PC-3 (cell line): ENCODE measurements at regions not wholly inside any gene's neighbourhood (a gene's known extent, or its start where the extent isn't known, plus 50 kb on each side); places are given as distances from the start of the nearest gene placed in this dataset.
A peak's percentile ranks its signal among the peaks of the same experiment; 100 is the strongest.

Source experiments
- ATAC-seq: fragments of 200-7000 bp; cut with Tn5 transposase; 2 replicates; pipeline ENCODE4 v1.9.1; 2020; ENCODE audit warnings: mild to moderate bottlenecking, moderate library complexity
- BruUV-seq: library from RNA; stranded (reverse); fragments of 400-500 nt; replicated peaks from 2 replicates; lab custom pipeline; 2021; lab: Mats Ljungman, UMichigan
- CTCF ChIA-PET: fragments of 300-600 bp; sonication (Branson Sonifier 250); formaldehyde crosslinking; loops from one replicate; lab custom pipeline; 2022; ENCODE audit warnings: antibody characterized with exemption; lab: Charles Lee
- POLR2A ChIA-PET: fragments of 300-600 bp; sonication (Branson Sonifier 250); formaldehyde crosslinking; loops from one replicate; lab custom pipeline; 2022; ENCODE audit warnings: antibody characterized with exemption; ENCODE audit not compliant: unreplicated experiment; lab: Charles Lee
- DNase-seq: peaks from one replicate; pipeline ENCODE4 v3.0.0-alpha.2; 2015
- H2AFZ ChIP-seq: fragments of 300-600 bp; sonication (generic); 2 replicates; pipeline ENCODE4 v1.6.0; 2016; ENCODE audit warnings: antibody characterized with exemption, low read length
- H3F3A ChIP-seq: fragments of 300-600 bp; sonication (generic); one replicate; pipeline ENCODE4 v1.6.0; 2017; ENCODE audit warnings: antibody characterized with exemption, low read length, control low read depth, mild to moderate bottlenecking; ENCODE audit not compliant: unreplicated experiment
- H3K27ac ChIP-seq: fragments of 300-600 bp; sonication (generic); 2 replicates; pipeline ENCODE4 v1.5.1; 2016; ENCODE audit warnings: mild to moderate bottlenecking, low read length
- H3K27me3 ChIP-seq: fragments of 300-600 bp; sonication (generic); 2 replicates; pipeline ENCODE4 v1.6.1; 2016; ENCODE audit warnings: low read length, mixed read lengths
- H3K36me3 ChIP-seq: fragments of 300-600 bp; sonication (generic); 2 replicates; pipeline ENCODE4 v1.6.1; 2016; ENCODE audit warnings: low read depth, mixed run types, low read length, mixed read lengths
- H3K4me1 ChIP-seq: fragments of 300-600 bp; sonication (generic); 2 replicates; pipeline ENCODE4 v1.5.1; 2016; ENCODE audit warnings: low read length; ENCODE audit not compliant: insufficient read depth
- H3K4me2 ChIP-seq: fragments of 300-600 bp; sonication (generic); 2 replicates; pipeline ENCODE4 v1.6.0; 2016; ENCODE audit warnings: low read length
- H3K4me3 ChIP-seq: fragments of 300-600 bp; sonication (generic); 2 replicates; pipeline ENCODE4 v1.5.1; 2016; ENCODE audit warnings: mild to moderate bottlenecking, low read length, mixed read lengths
- H3K79me2 ChIP-seq: fragments of 300-600 bp; sonication (generic); 2 replicates; pipeline ENCODE4 v1.6.1; 2017; ENCODE audit warnings: low read length, mixed read lengths
- H3K9ac ChIP-seq: fragments of 300-600 bp; sonication (generic); 2 replicates; pipeline ENCODE4 v1.6.0; 2016; ENCODE audit warnings: mild to moderate bottlenecking, low read length
- H3K9me2 ChIP-seq: fragments of 300-600 bp; sonication (generic); replicated peaks from 2 replicates; pipeline ENCODE4 v1.6.1; 2016; ENCODE audit warnings: mixed run types, low read length, mixed read lengths
- H3K9me3 ChIP-seq: fragments of 300-600 bp; sonication (generic); 2 replicates; pipeline ENCODE4 v1.6.1; 2016; ENCODE audit warnings: low read length, mixed read lengths
- H4K20me1 ChIP-seq: fragments of 300-600 bp; sonication (generic); 2 replicates; pipeline ENCODE4 v1.6.1; 2016; ENCODE audit warnings: low read length, mixed read lengths
- CTCF ChIP-seq: fragments of 300-600 bp; sonication (generic); conservative IDR thresholded peaks from 2 replicates; pipeline ENCODE4 v1.5.1; 2017; ENCODE audit warnings: antibody characterized with exemption, low read depth, mild to moderate bottlenecking, low read length
- EZH2 ChIP-seq: fragments of 300-600 bp; sonication (generic); IDR thresholded peaks from one replicate; pipeline ENCODE4 v1.6.1; 2017; ENCODE audit warnings: antibody characterized with exemption, mild to moderate bottlenecking, low read length; ENCODE audit not compliant: unreplicated experiment
- EZH2phosphoT487 ChIP-seq: fragments of 300-600 bp; sonication (generic); IDR thresholded peaks from 2 replicates; pipeline ENCODE4 v1.6.1; 2018; ENCODE audit warnings: mild to moderate bottlenecking, antibody characterized with exemption, low read length, borderline replicate concordance
- intact Hi-C: fragments of 100-400 bp; cut with micrococcal nuclease; formaldehyde crosslinking; loops from 2 replicates; pipeline ENCODE4 v1.9.0; 2023

- ChIA-PET POLR2A (no interaction called here), CTCF (no interaction called here)
- no peaks in the 10 kb centered on the region for H3K79me2 ChIP-seq
- H3K9ac ChIP-seq = no peak overlapping the region; the same call in 1 of the 2 replicates
- H3K27ac ChIP-seq = peak overlapping the region; percentile 69
- H4K20me1 ChIP-seq = no peaks in the 10 kb centered on the region
- H3K4me3 ChIP-seq = no peak overlapping the region
- H3K36me3 ChIP-seq = no peaks in the 10 kb centered on the region
- BruUV-seq = no TSS peak
- ATAC-seq = no peak
- H3K4me1 ChIP-seq = peaks cover 18% of the 10 kb centered on the region
- intact Hi-C loops = no loop called here
- H3K4me2 ChIP-seq = peak overlapping the region; percentile 35
- peak overlapping the region; percentile 4; the same call in 1 of the 2 replicates for H2AFZ ChIP-seq
- H3K9me3 ChIP-seq = no peaks in the 10 kb centered on the region
- DNase-seq = peak; percentile 25
- H3K27me3 ChIP-seq = peaks cover 36% of the 10 kb centered on the region
- TF ChIP-seq EZH2phosphoT487 (no peak), EZH2 (no peak), CTCF (no peak)
- H3F3A ChIP-seq = no peaks in the 10 kb centered on the region
- H3K9me2 ChIP-seq = no peaks in the 10 kb centered on the region
These were observed 168.5 kb upstream of the NSMCE3 start for GRCh38 chr15:29437888-29438702.

GRCh38 chr15:29435811-29436210, 166.2 kb upstream of the NSMCE3 start:
- Histone ChIP-seq H3K4me1 (peaks cover 18% of the 10 kb centered on the region), H3K9me2 (no peaks in the 10 kb centered on the region), H3K9me3 (no peaks in the 10 kb centered on the region), H3K36me3 (no peaks in the 10 kb centered on the region), H3K9ac (no peak overlapping the region), H3K79me2 (no peaks in the 10 kb centered on the region), H3K27me3 (peaks cover 42% of the 10 kb centered on the region), H3F3A (no peaks in the 10 kb centered on the region), H2AFZ (no peak overlapping the region), H3K4me2 (no peak overlapping the region), H3K4me3 (no peak overlapping the region), H4K20me1 (no peaks in the 10 kb centered on the region), H3K27ac (no peak overlapping the region)
- no TSS peak for BruUV-seq
- DNase-seq (peak; percentile 20), ATAC-seq (no peak)
- ChIA-PET CTCF (no interaction called here), POLR2A (no interaction called here)
- intact Hi-C loops = no loop called here
- TF ChIP-seq CTCF (no peak), EZH2phosphoT487 (no peak), EZH2 (no peak)

GRCh38 chr15:29434280-29434679, 164.7 kb upstream of the NSMCE3 start:
- H3K27me3 ChIP-seq = peaks cover 49% of the 10 kb centered on the region
- no peak overlapping the region for H3K27ac ChIP-seq
- H3K79me2 ChIP-seq = no peaks in the 10 kb centered on the region
- DNase-seq = no peak
- H3K4me2 ChIP-seq = no peak overlapping the region
- H3K9me3 ChIP-seq = no peaks in the 10 kb centered on the region
- BruUV-seq = no TSS peak
- TF ChIP-seq EZH2 (no peak), CTCF (no peak), EZH2phosphoT487 (no peak)
- no peak for ATAC-seq
- ChIA-PET CTCF (no interaction called here), POLR2A (no interaction called here)
- no peaks in the 10 kb centered on the region for H4K20me1 ChIP-seq
- no peaks in the 10 kb centered on the region for H3F3A ChIP-seq
- intact Hi-C loops = no loop called here
- H3K9me2 ChIP-seq = no peaks in the 10 kb centered on the region
- no peak overlapping the region for H2AFZ ChIP-seq
- peaks cover 14% of the 10 kb centered on the region for H3K4me1 ChIP-seq
- H3K36me3 ChIP-seq = no peaks in the 10 kb centered on the region
- no peak overlapping the region for H3K9ac ChIP-seq
- H3K4me3 ChIP-seq = no peak overlapping the region
